ENCODE measurements at regions not wholly inside any gene's neighbourhood (a gene's known extent, or its start where the extent isn't known, plus 50 kb on each side); places are given as distances from the start of the nearest gene placed in this dataset.

DNA sequence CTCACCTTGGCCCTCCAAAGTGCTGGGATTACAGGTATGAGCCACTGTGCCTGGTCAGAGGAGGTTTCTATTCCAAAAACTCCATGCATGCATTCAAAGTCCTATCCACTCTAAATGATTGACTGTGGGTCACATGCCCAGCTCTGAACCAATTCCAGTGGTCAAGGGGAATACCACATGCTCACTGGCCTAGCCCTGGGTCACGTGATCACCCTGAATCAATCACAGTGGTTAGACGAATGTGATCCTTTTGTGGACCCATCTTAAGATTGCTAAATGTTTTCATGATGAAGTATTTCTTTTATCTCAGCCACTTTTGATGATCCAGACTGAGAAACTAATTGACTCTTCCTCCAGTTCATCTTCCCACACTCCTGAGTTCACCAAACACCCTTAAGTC lies 475.8 kb downstream of the PREX1 start:
- no peak for TF ChIP-seq EZH2 (IDR thresholded peaks at IDR 0.05; ENCODE audit: borderline replicate concordance, low read depth, low read length, severe bottlenecking)
- TF ChIP-seq, protein P1, sequence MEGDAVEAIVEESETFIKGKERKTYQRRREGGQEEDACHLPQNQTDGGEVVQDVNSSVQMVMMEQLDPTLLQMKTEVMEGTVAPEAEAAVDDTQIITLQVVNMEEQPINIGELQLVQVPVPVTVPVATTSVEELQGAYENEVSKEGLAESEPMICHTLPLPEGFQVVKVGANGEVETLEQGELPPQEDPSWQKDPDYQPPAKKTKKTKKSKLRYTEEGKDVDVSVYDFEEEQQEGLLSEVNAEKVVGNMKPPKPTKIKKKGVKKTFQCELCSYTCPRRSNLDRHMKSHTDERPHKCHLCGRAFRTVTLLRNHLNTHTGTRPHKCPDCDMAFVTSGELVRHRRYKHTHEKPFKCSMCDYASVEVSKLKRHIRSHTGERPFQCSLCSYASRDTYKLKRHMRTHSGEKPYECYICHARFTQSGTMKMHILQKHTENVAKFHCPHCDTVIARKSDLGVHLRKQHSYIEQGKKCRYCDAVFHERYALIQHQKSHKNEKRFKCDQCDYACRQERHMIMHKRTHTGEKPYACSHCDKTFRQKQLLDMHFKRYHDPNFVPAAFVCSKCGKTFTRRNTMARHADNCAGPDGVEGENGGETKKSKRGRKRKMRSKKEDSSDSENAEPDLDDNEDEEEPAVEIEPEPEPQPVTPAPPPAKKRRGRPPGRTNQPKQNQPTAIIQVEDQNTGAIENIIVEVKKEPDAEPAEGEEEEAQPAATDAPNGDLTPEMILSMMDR (IDR thresholded peaks at IDR 0.05; ENCODE audit: borderline replicate concordance, extremely low read depth, low read length, poor library complexity, severe bottlenecking): no peak
